GM12878 (cell line): ENCODE measurements at regions not wholly inside any gene's neighbourhood (a gene's known extent, or its start where the extent isn't known, plus 50 kb on each side); places are given as distances from the start of the nearest gene placed in this dataset.

Experiments used
- ATAC-seq: fragments of 200-7000 bp; cut with Tn5 transposase; 3 replicates; pipeline ENCODE4 v1.9.1; 2020; ENCODE audit warnings: mild to moderate bottlenecking, moderate library complexity
- BruUV-seq: library from RNA; stranded (reverse); fragments of 400-500 nt; replicated peaks from 2 replicates; lab custom pipeline; 2021; lab: Mats Ljungman, UMichigan
- CTCF ChIA-PET: fragments of 300-600 bp; sonication (Branson Sonifier 250); formaldehyde crosslinking; extraction: SDS; loops from one replicate; lab custom pipeline; 2021; ENCODE audit warnings: inconsistent platforms; lab: Yijun Ruan, JAX
- POLR2A ChIA-PET: fragments of 350-600 bp; formaldehyde crosslinking; extraction: SDS; loops from one replicate; lab custom pipeline; 2021; ENCODE audit warnings: inconsistent platforms; lab: Charles Lee
- RAD21 ChIA-PET: fragments of 300-600 bp; sonication (Branson Sonifier 250); formaldehyde crosslinking; loops from one replicate; lab custom pipeline; 2023; ENCODE audit warnings: antibody characterized with exemption; ENCODE audit not compliant: unreplicated experiment; lab: Charles Lee
- SMC1A ChIA-PET: fragments of 300-600 bp; sonication (Branson Sonifier 250); formaldehyde crosslinking; loops from one replicate; lab custom pipeline; 2023; ENCODE audit not compliant: unreplicated experiment, uncharacterized antibody; lab: Charles Lee
- DNase-seq: peaks from one replicate; pipeline ENCODE4 v3.0.0-alpha.2; 2011; ENCODE audit warnings: low read depth, low spot score
- FAIRE-seq: peaks from 3 replicates; lab custom pipeline; 2011; peaks lifted over from hg19 to GRCh38; lab: Jason Lieb, UNC
- H2AFZ ChIP-seq: 2 replicates; pipeline ENCODE4 v1.6.0; 2011; ENCODE audit warnings: low read depth, low read length, control low read depth; ENCODE audit not compliant: control insufficient read depth
- H3K27ac ChIP-seq: 2 replicates; pipeline ENCODE4 v1.5.1; 2011; ENCODE audit warnings: control low read depth; ENCODE audit not compliant: control insufficient read depth, insufficient read depth
- H3K27me3 ChIP-seq, 2 experiments: replicated peaks in 1 of 2; 2 replicates each; pipeline versions ENCODE4 v1.6.0 to v1.6.1; 2011; ENCODE audit warnings: low read length in 1 of 2; ENCODE audit not compliant: control insufficient read depth in 2 of 2, insufficient read depth in 2 of 2
- H3K36me3 ChIP-seq, 2 experiments: 2 replicates each; pipeline ENCODE4 v1.5.1; 2011; ENCODE audit warnings: low read length in 1 of 2; ENCODE audit not compliant: control insufficient read depth in 2 of 2, insufficient read depth in 2 of 2
- H3K4me1 ChIP-seq: 2 replicates; pipeline ENCODE4 v1.6.1; 2011; ENCODE audit warnings: mild to moderate bottlenecking, low read length, moderate library complexity, mixed read lengths; ENCODE audit not compliant: control insufficient read depth, insufficient read depth
- H3K4me2 ChIP-seq: 2 replicates; pipeline ENCODE4 v1.6.0; 2011; ENCODE audit warnings: control low read depth; ENCODE audit not compliant: control insufficient read depth, insufficient read depth
- H3K4me3 ChIP-seq: fragments of 200-600 bp; sonication (generic); 2 replicates; pipeline ENCODE4 v1.5.1; 2016
- H3K79me2 ChIP-seq: 2 replicates; pipeline ENCODE4 v1.6.0; 2011; ENCODE audit warnings: low read length; ENCODE audit not compliant: control insufficient read depth, insufficient read depth
- H3K9ac ChIP-seq: 2 replicates; pipeline ENCODE4 v1.8.0; 2011; ENCODE audit warnings: low read length, control low read depth, mixed read lengths; ENCODE audit not compliant: control insufficient read depth, insufficient read depth
- H3K9me3 ChIP-seq: replicated peaks from 3 replicates; pipeline ENCODE4 v1.5.1; 2011; ENCODE audit warnings: mild to moderate bottlenecking, low read length; ENCODE audit not compliant: control insufficient read depth, insufficient read depth
- H4K20me1 ChIP-seq: 2 replicates; pipeline ENCODE4 v1.6.0; 2011; ENCODE audit not compliant: control insufficient read depth, insufficient read depth
- CHD1 ChIP-seq: IDR thresholded peaks from 2 replicates; pipeline ENCODE4 v1.6.1; 2012; ENCODE audit warnings: low read depth, low read length, improper control_type of control experiment
- CHD2 ChIP-seq: IDR thresholded peaks from 2 replicates; pipeline ENCODE4 v1.6.1; 2011; ENCODE audit warnings: low read depth, low read length, improper control_type of control experiment, borderline replicate concordance
- EP300 ChIP-seq, 2 experiments: fragments of 150-350 bp in 1 of 2; IDR thresholded peaks; 2 replicates each; pipeline ENCODE4 v1.6.1; 2011 to 2012; ENCODE audit warnings: low read depth in 2 of 2, low read length in 2 of 2, borderline replicate concordance in 1 of 2, improper control_type of control experiment in 1 of 2, inconsistent platforms in 1 of 2; ENCODE audit not compliant: control insufficient read depth in 1 of 2
- KAT2A ChIP-seq: conservative IDR thresholded peaks from 2 replicates; pipeline ENCODE4 v1.6.1; 2011; ENCODE audit warnings: low read depth, low read length; ENCODE audit not compliant: control insufficient read depth
- NRF1 ChIP-seq: conservative IDR thresholded peaks from 2 replicates; pipeline ENCODE4 v1.6.1; 2011; ENCODE audit warnings: mild to moderate bottlenecking, low read depth, low read length, improper control_type of control experiment
- RAD21 ChIP-seq: IDR thresholded peaks from 2 replicates; pipeline ENCODE4 v1.6.1; 2011; ENCODE audit warnings: mild to moderate bottlenecking, low read depth, low read length, moderate library complexity; ENCODE audit not compliant: insufficient read depth
- SREBF2 ChIP-seq: IDR thresholded peaks from 2 replicates; pipeline ENCODE4 v1.6.1; 2012; ENCODE audit warnings: mild to moderate bottlenecking, low read length
- WGBS: methylation state at CpG from one replicate; pipeline ENCODE4 v1.1.6; 2016; ENCODE audit warnings: low lambda C conversion rate; ENCODE audit not compliant: insufficient replicate concordance, insufficient coverage; ENCODE audit errors: missing lambda C conversion rate; 5-methylcytosine and 5-hydroxymethylcytosine counted together
- in situ Hi-C: fragments of 300-500 bp; cut with MboI; formaldehyde crosslinking; loops from 9 replicates; pipeline ENCODE4 v1.14.3; 2018; ENCODE audit warnings: mixed read lengths
- intact Hi-C: fragments of 100-400 bp; cut with micrococcal nuclease; formaldehyde crosslinking; loops from one replicate; pipeline ENCODE4 v1.14.2; 2022; ENCODE audit not compliant: unreplicated experiment
- TF ChIP-seq, protein P1 (sequence below): fragments of 450-650 bp; IDR thresholded peaks from 2 replicates; pipeline ENCODE4 v1.6.1; 2017; ENCODE audit warnings: borderline replicate concordance
- TF ChIP-seq, protein P2 (sequence below): fragments of 450-650 bp; IDR thresholded peaks from 2 replicates; pipeline ENCODE4 v1.6.1; 2017; ENCODE audit warnings: mild to moderate bottlenecking
- TF ChIP-seq, protein P3 (sequence below): IDR thresholded peaks from 2 replicates; pipeline ENCODE4 v1.6.1; 2012; ENCODE audit warnings: mild to moderate bottlenecking, low read depth, low read length

DNA sequence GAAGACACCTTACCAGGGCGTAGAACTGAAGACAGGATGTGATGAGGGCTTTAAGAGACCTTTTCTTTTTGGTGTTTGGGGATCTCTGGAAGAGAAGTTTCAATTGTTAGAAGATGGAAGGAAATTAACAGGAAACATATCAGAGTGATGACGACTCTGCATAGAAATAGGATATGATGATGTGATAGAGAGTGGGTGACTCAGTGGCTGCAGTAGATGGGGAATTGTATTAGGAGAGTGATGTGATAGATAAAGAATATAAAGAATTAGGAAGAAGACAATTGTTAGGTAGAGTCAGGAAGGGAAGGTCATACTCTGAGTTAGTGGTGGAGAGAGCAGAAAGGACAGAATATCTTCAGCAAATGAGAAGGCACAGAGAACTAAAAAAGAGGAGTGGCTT is 593.9 kb downstream of the NYAP2 start:
- no peak for FAIRE-seq
- 2% methylated on average over 2 of the region's 2 CpGs for WGBS
- no peak overlapping the region for H2AFZ ChIP-seq
- no TSS peak for BruUV-seq
- no peaks in the 10 kb centered on the region for H3K79me2 ChIP-seq
- ChIA-PET POLR2A (no interaction called here), CTCF (no interaction called here), SMC1A (interaction anchor here (1.3 kb wide), 1 partner anchor 13 kb away, joined by 6 read pairs; no protein-coding TSS in a partner anchor), RAD21 (no interaction called here)
- H3K4me2 ChIP-seq: no peak overlapping the region
- H3K4me3 ChIP-seq: no peak overlapping the region
- H3K36me3 ChIP-seq: no peaks in the 10 kb centered on the region
- H3K9me3 ChIP-seq: no peaks in the 10 kb centered on the region
- in situ Hi-C loops: no loop called here
- H3K27ac ChIP-seq: no peak overlapping the region
- H3K4me1 ChIP-seq: no peaks in the 10 kb centered on the region
- intact Hi-C loops: no loop called here
- H4K20me1 ChIP-seq: no peaks in the 10 kb centered on the region
- ATAC-seq: no peak
- H3K9ac ChIP-seq: no peak overlapping the region
- DNase-seq: no peak
- TF ChIP-seq RAD21 (no peak), EP300 (IDR thresholded peaks at IDR 0.05; ENCODE audit: borderline replicate concordance in 1 of 2, control insufficient read depth in 1 of 2, low read depth in 2 of 2, low read length in 2 of 2) (no peak), KAT2A (no peak), CHD1 (no peak), CHD2 (no peak), NRF1 (no peak), SREBF2 (no peak)
- TF ChIP-seq, protein P1, sequence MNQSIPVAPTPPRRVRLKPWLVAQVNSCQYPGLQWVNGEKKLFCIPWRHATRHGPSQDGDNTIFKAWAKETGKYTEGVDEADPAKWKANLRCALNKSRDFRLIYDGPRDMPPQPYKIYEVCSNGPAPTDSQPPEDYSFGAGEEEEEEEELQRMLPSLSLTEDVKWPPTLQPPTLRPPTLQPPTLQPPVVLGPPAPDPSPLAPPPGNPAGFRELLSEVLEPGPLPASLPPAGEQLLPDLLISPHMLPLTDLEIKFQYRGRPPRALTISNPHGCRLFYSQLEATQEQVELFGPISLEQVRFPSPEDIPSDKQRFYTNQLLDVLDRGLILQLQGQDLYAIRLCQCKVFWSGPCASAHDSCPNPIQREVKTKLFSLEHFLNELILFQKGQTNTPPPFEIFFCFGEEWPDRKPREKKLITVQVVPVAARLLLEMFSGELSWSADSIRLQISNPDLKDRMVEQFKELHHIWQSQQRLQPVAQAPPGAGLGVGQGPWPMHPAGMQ: no peak
- TF ChIP-seq, protein P2, sequence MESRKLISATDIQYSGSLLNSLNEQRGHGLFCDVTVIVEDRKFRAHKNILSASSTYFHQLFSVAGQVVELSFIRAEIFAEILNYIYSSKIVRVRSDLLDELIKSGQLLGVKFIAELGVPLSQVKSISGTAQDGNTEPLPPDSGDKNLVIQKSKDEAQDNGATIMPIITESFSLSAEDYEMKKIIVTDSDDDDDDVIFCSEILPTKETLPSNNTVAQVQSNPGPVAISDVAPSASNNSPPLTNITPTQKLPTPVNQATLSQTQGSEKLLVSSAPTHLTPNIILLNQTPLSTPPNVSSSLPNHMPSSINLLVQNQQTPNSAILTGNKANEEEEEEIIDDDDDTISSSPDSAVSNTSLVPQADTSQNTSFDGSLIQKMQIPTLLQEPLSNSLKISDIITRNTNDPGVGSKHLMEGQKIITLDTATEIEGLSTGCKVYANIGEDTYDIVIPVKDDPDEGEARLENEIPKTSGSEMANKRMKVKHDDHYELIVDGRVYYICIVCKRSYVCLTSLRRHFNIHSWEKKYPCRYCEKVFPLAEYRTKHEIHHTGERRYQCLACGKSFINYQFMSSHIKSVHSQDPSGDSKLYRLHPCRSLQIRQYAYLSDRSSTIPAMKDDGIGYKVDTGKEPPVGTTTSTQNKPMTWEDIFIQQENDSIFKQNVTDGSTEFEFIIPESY: no peak
- TF ChIP-seq, protein P3, sequence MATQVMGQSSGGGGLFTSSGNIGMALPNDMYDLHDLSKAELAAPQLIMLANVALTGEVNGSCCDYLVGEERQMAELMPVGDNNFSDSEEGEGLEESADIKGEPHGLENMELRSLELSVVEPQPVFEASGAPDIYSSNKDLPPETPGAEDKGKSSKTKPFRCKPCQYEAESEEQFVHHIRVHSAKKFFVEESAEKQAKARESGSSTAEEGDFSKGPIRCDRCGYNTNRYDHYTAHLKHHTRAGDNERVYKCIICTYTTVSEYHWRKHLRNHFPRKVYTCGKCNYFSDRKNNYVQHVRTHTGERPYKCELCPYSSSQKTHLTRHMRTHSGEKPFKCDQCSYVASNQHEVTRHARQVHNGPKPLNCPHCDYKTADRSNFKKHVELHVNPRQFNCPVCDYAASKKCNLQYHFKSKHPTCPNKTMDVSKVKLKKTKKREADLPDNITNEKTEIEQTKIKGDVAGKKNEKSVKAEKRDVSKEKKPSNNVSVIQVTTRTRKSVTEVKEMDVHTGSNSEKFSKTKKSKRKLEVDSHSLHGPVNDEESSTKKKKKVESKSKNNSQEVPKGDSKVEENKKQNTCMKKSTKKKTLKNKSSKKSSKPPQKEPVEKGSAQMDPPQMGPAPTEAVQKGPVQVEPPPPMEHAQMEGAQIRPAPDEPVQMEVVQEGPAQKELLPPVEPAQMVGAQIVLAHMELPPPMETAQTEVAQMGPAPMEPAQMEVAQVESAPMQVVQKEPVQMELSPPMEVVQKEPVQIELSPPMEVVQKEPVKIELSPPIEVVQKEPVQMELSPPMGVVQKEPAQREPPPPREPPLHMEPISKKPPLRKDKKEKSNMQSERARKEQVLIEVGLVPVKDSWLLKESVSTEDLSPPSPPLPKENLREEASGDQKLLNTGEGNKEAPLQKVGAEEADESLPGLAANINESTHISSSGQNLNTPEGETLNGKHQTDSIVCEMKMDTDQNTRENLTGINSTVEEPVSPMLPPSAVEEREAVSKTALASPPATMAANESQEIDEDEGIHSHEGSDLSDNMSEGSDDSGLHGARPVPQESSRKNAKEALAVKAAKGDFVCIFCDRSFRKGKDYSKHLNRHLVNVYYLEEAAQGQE: no peak
- no peaks in the 10 kb centered on the region for H3K27me3 ChIP-seq
